ENCODE measurements at regions not wholly inside any gene's neighbourhood (a gene's known extent, or its start where the extent isn't known, plus 50 kb on each side); places are given as distances from the start of the nearest gene placed in this dataset.

DNA sequence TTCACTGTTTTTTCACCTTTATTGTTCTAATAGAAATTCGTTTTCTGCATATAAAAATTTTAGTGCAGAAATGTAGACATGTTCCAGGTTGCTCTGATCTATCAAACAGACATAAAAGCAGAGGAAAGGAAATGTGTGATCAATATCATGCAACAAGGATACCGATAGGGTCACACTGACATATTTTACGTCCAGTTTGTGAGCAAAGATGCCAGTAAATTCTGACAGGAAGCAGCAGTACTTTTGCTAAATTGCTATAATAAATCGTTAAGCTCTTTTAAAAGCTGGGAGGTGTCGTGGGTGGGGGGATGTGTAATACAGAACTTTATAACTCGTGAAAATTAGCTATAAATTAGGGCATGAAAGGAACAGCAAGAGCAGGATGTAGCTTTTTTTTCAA lies 955.2 kb downstream of the BRINP3 start:
- peaks cover 12% of the 10 kb centered on the region for H3K9me3 Mint-ChIP-seq (ENCODE audit: low read depth)
- TF ChIP-seq, protein P1, sequence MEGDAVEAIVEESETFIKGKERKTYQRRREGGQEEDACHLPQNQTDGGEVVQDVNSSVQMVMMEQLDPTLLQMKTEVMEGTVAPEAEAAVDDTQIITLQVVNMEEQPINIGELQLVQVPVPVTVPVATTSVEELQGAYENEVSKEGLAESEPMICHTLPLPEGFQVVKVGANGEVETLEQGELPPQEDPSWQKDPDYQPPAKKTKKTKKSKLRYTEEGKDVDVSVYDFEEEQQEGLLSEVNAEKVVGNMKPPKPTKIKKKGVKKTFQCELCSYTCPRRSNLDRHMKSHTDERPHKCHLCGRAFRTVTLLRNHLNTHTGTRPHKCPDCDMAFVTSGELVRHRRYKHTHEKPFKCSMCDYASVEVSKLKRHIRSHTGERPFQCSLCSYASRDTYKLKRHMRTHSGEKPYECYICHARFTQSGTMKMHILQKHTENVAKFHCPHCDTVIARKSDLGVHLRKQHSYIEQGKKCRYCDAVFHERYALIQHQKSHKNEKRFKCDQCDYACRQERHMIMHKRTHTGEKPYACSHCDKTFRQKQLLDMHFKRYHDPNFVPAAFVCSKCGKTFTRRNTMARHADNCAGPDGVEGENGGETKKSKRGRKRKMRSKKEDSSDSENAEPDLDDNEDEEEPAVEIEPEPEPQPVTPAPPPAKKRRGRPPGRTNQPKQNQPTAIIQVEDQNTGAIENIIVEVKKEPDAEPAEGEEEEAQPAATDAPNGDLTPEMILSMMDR (IDR thresholded peaks at IDR 0.05) = no peak
- no peak for DNase-seq (ENCODE audit: low spot score)
- H3K27ac Mint-ChIP-seq (ENCODE audit: unreplicated experiment) = no peak overlapping the region
- H3K27me3 Mint-ChIP-seq (ENCODE audit: low read depth) = peaks cover 5% of the 10 kb centered on the region
- no peaks in the 10 kb centered on the region for H3K4me1 Mint-ChIP-seq (ENCODE audit: low read depth)
- peaks cover 3% of the 10 kb centered on the region for H3K36me3 Mint-ChIP-seq (ENCODE audit: low read depth)
- no peak overlapping the region for H3K4me3 Mint-ChIP-seq (ENCODE audit: unreplicated experiment)

DNA sequence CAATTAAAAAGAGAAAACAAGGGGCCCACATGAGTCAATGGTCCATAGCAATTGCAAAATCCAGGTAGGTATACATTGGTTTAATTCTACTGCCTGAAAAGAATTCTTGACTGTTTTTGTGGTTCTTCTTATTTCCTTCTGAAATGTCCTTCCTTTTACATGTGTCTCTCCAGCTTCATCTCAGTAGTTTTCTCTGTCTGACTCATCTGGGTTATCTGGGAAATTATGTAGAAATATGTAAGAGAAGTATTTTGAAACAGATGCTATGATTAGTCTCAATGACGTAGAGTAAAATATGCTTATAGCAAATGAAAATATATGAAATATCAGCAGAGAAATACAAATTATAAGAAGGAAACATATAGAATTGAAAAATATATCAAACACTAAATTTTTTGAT lies 953.2 kb downstream of the BRINP3 start:
- H3K4me1 Mint-ChIP-seq (ENCODE audit: low read depth) = no peaks in the 10 kb centered on the region
- no peak for DNase-seq (ENCODE audit: low spot score)
- TF ChIP-seq, protein P1 (IDR thresholded peaks at IDR 0.05) = no peak
- peaks cover 5% of the 10 kb centered on the region for H3K9me3 Mint-ChIP-seq (ENCODE audit: low read depth)
- H3K4me3 Mint-ChIP-seq (ENCODE audit: unreplicated experiment) = no peak overlapping the region
- H3K36me3 Mint-ChIP-seq (ENCODE audit: low read depth) = no peaks in the 10 kb centered on the region
- H3K27ac Mint-ChIP-seq (ENCODE audit: unreplicated experiment) = no peak overlapping the region
- peaks cover 5% of the 10 kb centered on the region for H3K27me3 Mint-ChIP-seq (ENCODE audit: low read depth)

DNA sequence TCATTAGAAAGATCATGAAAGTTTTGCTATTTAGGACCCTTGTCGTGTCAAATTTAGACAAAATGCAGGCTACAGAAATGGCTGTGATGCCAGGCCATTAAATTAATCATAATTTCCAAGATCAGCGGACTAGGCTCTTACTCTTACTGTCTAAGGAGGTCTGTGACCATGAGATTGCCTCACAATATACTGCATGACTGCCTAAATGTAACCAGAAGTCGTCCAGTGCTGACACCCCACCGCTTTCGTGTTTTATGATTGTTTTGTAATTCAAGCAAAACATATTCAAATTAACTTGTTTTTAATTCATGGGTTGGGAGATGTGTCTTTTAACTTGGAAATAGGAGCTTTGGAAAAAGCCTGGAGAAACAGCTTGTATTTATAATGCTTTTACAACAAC lies 947.5 kb downstream of the BRINP3 start:
- TF ChIP-seq, protein P1 (IDR thresholded peaks at IDR 0.05) = no peak
- H3K4me3 Mint-ChIP-seq (ENCODE audit: unreplicated experiment) = no peak overlapping the region
- peaks cover 6% of the 10 kb centered on the region for H3K27me3 Mint-ChIP-seq (ENCODE audit: low read depth)
- H3K36me3 Mint-ChIP-seq (ENCODE audit: low read depth) = no peaks in the 10 kb centered on the region
- no peaks in the 10 kb centered on the region for H3K9me3 Mint-ChIP-seq (ENCODE audit: low read depth)
- DNase-seq (ENCODE audit: low spot score) = no peak
- H3K4me1 Mint-ChIP-seq (ENCODE audit: low read depth) = no peaks in the 10 kb centered on the region
- no peak overlapping the region for H3K27ac Mint-ChIP-seq (ENCODE audit: unreplicated experiment)

DNA sequence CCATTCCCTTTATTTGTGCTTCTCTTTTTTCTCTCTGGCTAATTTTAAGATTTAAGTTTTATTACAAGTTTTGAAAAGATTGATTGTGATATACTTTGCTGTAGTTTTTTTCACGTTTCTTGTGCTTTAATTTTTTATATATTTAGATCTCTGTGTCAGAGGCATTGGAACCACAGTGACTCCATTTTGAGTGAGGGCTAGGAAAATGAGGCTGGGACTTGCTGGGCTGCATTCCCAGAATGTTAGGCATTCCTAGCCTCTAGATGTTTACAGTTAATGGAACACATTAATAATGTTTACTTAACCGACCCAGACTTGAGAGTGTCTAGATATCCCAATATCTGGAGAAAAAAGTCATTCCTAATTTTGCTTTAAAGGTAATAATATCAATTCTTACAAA lies 939.4 kb downstream of the BRINP3 start:
- no peak overlapping the region for H3K27ac Mint-ChIP-seq (ENCODE audit: unreplicated experiment)
- H3K36me3 Mint-ChIP-seq (ENCODE audit: low read depth) = no peaks in the 10 kb centered on the region
- H3K4me1 Mint-ChIP-seq (ENCODE audit: low read depth) = no peaks in the 10 kb centered on the region
- no peak overlapping the region for H3K4me3 Mint-ChIP-seq (ENCODE audit: unreplicated experiment)
- peaks cover 4% of the 10 kb centered on the region for H3K9me3 Mint-ChIP-seq (ENCODE audit: low read depth)
- DNase-seq (ENCODE audit: low spot score) = no peak
- H3K27me3 Mint-ChIP-seq (ENCODE audit: low read depth) = no peaks in the 10 kb centered on the region
- TF ChIP-seq, protein P1 (IDR thresholded peaks at IDR 0.05) = no peak

DNA sequence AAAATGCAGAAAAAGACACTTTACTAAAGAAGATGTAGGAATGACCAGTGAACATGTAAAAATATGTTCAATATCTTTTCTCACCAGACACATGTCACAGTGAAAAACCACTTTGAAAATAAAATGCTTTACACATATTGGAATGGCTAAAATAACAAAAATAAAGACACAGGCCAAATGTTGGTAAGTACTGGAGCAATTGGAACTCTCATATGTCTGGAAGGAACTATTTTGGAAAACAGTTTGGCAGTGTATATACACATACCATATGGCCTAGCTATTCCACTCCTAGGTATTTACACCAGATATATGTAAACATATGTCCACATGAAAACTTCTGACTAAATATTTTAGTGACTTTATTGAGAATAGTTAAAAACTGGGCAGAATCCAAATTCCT lies 927.2 kb downstream of the BRINP3 start:
- Mint-ChIP-seq H3K27me3 (ENCODE audit: low read depth) (no peaks in the 10 kb centered on the region), H3K27ac (ENCODE audit: unreplicated experiment) (no peak overlapping the region), H3K9me3 (ENCODE audit: low read depth) (peaks cover 2% of the 10 kb centered on the region), H3K36me3 (ENCODE audit: low read depth) (no peaks in the 10 kb centered on the region), H3K4me3 (ENCODE audit: unreplicated experiment) (no peak overlapping the region), H3K4me1 (ENCODE audit: low read depth) (peaks cover 4% of the 10 kb centered on the region)
- no peak for DNase-seq (ENCODE audit: low spot score)
- TF ChIP-seq, protein P1 (IDR thresholded peaks at IDR 0.05) = no peak

Data from chondrocyte (in vitro differentiated cells).